Astrocyte of the spinal cord (primary cell): ENCODE measurements at regions not wholly inside any gene's neighbourhood (a gene's known extent, or its start where the extent isn't known, plus 50 kb on each side); places are given as distances from the start of the nearest gene placed in this dataset.
"Not testable (repeated sequence)": the region's sequence is repeated elsewhere in the genome, so short reads cannot be mapped to it uniquely, and the experiment has no call there.

Experiments used
- DNase-seq: peaks from one replicate; pipeline ENCODE4 v3.0.0; 2011; ENCODE audit warnings: low read depth, low spot score
- H3K4me3 ChIP-seq: 2 replicates; pipeline ENCODE4 v1.5.1; 2011; ENCODE audit warnings: low read depth, mild to moderate bottlenecking, low read length, moderate library complexity
- in situ Hi-C: cut with HindIII; loops from 2 replicates; pipeline ENCODE4 v1.10.0; 2017; ENCODE audit warnings: low sequenced_read_pairs
- TF ChIP-seq, protein P1 (sequence below): IDR thresholded peaks from 2 replicates; pipeline ENCODE4 v1.5.1; 2012; ENCODE audit warnings: low read depth, mild to moderate bottlenecking, low read length, inconsistent platforms

DNA sequence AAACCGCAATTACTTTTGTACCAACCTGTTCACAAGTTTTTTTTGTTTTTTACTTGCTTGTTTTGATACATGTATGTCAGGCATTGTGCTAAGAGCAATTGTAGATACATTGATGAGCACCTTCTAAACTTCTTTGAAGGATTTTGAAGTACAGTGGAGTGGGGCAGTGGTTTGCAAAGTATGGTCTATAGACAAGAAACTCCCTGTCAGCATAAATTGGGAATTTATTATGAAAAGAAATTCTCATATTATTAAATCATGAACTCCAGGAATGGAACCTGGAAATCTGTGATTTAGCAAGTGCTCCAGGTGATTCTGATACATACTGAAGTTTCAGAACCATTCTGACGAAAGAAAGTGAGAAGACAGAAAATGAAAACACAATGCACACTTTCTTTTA, 733.4 kb downstream of the C4orf33 start:
- DNase-seq = no peak
- H3K4me3 ChIP-seq = no peak overlapping the region
- in situ Hi-C loops = no loop called here
- TF ChIP-seq, protein P1, sequence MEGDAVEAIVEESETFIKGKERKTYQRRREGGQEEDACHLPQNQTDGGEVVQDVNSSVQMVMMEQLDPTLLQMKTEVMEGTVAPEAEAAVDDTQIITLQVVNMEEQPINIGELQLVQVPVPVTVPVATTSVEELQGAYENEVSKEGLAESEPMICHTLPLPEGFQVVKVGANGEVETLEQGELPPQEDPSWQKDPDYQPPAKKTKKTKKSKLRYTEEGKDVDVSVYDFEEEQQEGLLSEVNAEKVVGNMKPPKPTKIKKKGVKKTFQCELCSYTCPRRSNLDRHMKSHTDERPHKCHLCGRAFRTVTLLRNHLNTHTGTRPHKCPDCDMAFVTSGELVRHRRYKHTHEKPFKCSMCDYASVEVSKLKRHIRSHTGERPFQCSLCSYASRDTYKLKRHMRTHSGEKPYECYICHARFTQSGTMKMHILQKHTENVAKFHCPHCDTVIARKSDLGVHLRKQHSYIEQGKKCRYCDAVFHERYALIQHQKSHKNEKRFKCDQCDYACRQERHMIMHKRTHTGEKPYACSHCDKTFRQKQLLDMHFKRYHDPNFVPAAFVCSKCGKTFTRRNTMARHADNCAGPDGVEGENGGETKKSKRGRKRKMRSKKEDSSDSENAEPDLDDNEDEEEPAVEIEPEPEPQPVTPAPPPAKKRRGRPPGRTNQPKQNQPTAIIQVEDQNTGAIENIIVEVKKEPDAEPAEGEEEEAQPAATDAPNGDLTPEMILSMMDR = no peak

GRCh38 chr4:129839687-129840086, 743.7 kb downstream of the C4orf33 start:
- peak; percentile 5 for DNase-seq
- no peak overlapping the region for H3K4me3 ChIP-seq
- TF ChIP-seq, protein P1 = no peak
- in situ Hi-C loops = no loop called here

DNA sequence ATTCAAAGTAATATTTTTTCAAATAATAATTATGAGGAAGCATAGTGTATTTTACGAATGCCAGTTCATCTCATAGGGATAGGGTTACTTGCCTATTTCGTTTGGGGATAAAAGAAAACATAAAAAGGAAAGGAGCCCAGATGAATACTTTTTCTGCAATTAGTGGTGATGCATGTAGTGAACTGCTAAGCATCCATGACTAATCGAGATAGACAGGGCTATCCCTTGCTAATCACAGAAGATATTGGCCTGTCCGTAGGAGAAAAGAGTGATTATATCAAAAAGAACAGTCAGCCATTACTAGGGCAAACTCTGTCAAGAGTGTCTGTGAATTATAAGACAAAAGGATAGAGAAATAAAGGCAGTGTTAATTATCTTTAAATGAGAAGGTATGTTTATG, 746.1 kb downstream of the C4orf33 start:
- in situ Hi-C loops = no loop called here
- DNase-seq = no peak
- TF ChIP-seq, protein P1 = no peak

GRCh38 chr4:129852434-129852833, 756.5 kb downstream of the C4orf33 start:
- in situ Hi-C loops = no loop called here
- no peak for DNase-seq
- TF ChIP-seq, protein P1 = no peak
- H3K4me3 ChIP-seq = no peak overlapping the region

More for the DNA sequence above, 746.1 kb downstream of the C4orf33 start:
- no peak overlapping the region for H3K4me3 ChIP-seq

DNA sequence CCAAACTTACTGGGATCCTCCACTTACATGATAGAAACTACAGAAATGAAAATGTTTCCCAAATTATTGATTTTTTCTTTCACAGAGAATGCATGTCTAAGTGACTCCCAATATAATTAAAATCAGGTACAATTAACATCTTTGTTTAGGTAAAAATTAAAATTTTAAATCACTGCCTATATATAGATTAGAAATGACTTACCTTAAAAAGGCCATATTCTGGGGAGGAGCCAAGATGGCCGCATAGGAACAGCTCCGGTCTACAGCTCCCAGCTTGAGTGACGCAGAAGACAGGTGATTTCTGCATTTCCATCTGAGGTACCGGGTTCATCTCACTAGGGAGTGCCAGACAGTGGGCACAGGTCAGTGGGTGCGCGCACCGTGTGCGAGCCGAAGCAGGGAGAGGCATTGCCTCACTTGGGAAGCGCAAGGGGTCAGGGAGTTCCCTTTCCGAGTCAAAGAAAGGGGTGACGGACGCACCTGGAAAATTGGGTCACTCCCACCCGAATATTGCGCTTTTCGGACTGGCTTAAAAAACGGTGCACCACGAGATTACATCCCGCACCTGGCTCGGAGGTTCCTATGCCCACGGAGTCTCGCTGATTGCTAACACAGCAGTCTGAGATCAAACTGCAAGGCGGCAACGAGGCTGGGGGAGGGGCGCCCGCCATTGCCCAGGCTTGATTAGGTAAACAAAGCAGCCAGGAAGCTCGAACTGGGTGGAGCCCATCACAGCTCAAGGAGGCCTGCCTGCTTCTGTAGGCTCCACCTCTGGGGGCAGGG, 757.9 kb downstream of the C4orf33 start:
- H3K4me3 ChIP-seq, DNase-seq, in situ Hi-C loops: not testable (repeated sequence)

DNA sequence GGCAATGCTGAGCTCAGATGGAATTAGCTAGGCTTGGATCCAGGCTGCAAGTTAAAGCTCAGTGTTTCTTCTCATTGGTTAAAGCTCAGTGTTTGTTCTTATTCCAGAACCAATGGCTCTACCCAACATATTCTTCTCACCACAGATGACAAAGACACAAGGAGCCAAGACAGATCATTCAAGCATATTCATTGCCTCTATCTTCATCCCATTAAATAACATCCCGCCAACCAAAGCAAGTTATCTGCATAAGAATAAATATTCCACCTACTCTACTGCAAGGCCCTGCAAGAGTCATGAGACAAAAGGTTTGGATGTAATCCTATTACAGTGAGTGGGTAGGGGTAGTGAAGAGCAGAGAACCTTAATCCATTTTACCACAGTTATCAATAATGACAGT, 766.5 kb downstream of the C4orf33 start:
- TF ChIP-seq, protein P1 = no peak
- no peak for DNase-seq
- in situ Hi-C loops = no loop called here
- no peak overlapping the region for H3K4me3 ChIP-seq

GRCh38 chr4:129863206-129863605, 767.3 kb downstream of the C4orf33 start:
- no peak for DNase-seq
- TF ChIP-seq, protein P1 = no peak
- no peak overlapping the region for H3K4me3 ChIP-seq
- in situ Hi-C loops = no loop called here
